Ovary (tissue), 3 donors: ENCODE measurements at regions not wholly inside any gene's neighbourhood (a gene's known extent, or its start where the extent isn't known, plus 50 kb on each side); places are given as distances from the start of the nearest gene placed in this dataset.

Experiments used
- CTCF ChIP-seq, 3 donors: fragments of 450-650 bp in 2 of 3; fragments of 200-600 bp in 1 of 3; IDR thresholded peaks; one replicate each; pipeline versions ENCODE4 v1.5.1 to v1.8.0; 2016 to 2022; ENCODE audit warnings: antibody characterized with exemption in 3 of 3, mild to moderate bottlenecking in 1 of 3
- POLR2A ChIP-seq: fragments of 450-650 bp; IDR thresholded peaks from one replicate; pipeline ENCODE4 v1.6.1; 2017; ENCODE audit warnings: antibody characterized with exemption, mild to moderate bottlenecking, moderate library complexity
- donor health status: DM: no; HTN: no; CAD: no.

GRCh38 chr3:99388780-99389179 lies 249.6 kb upstream of the COL8A1 start:
- no peak for TF ChIP-seq CTCF (IDR thresholded peaks at IDR 0.05)
- no peak for TF ChIP-seq POLR2A
